ENCODE measurements at regions not wholly inside any gene's neighbourhood (a gene's known extent, or its start where the extent isn't known, plus 50 kb on each side); places are given as distances from the start of the nearest gene placed in this dataset.

- Histone ChIP-seq H3K36me3 (ENCODE audit: control insufficient read depth in 2 of 2, insufficient read depth in 2 of 2, low read length in 1 of 2) (no peaks in the 10 kb centered on the region), H3K27ac (ENCODE audit: control insufficient read depth, insufficient read depth) (no peak overlapping the region), H3K9ac (ENCODE audit: control insufficient read depth, insufficient read depth, low read length) (no peak overlapping the region), H4K20me1 (ENCODE audit: control insufficient read depth, insufficient read depth) (no peaks in the 10 kb centered on the region), H3K79me2 (ENCODE audit: control insufficient read depth, insufficient read depth, low read length) (no peaks in the 10 kb centered on the region), H3K4me2 (ENCODE audit: control insufficient read depth, insufficient read depth) (no peak overlapping the region), H3K4me3 (no peak overlapping the region), H3K4me1 (ENCODE audit: control insufficient read depth, insufficient read depth, low read length) (no peaks in the 10 kb centered on the region), H3K27me3 (replicated peaks in 1 of 2; ENCODE audit: control insufficient read depth in 2 of 2, insufficient read depth in 2 of 2, low read length in 1 of 2) (no peaks in the 10 kb centered on the region), H2AFZ (ENCODE audit: control insufficient read depth, low read depth, low read length) (no peak overlapping the region), H3K9me3 (replicated peaks; ENCODE audit: control insufficient read depth, insufficient read depth, low read length) (no peaks in the 10 kb centered on the region)
- TF ChIP-seq ZNF24 (IDR thresholded peaks at IDR 0.05) (no peak), BHLHE40 (IDR thresholded peaks at IDR 0.05; ENCODE audit: borderline replicate concordance in 1 of 2, low read depth in 2 of 2, low read length in 1 of 2) (no peak), ZNF622 (IDR thresholded peaks at IDR 0.05) (no peak), FOXK2 (IDR thresholded peaks at IDR 0.05) (no peak), SRF (IDR thresholded peaks at IDR 0.05; ENCODE audit: low read depth in 2 of 2, low read length in 2 of 2) (no peak), TAF1 (IDR thresholded peaks at IDR 0.05; ENCODE audit: borderline replicate concordance, low read depth, low read length) (no peak), HDAC2 (IDR thresholded peaks at IDR 0.05) (no peak), SMAD1 (IDR thresholded peaks at IDR 0.05; ENCODE audit: low read depth, partially characterized antibody) (no peak), SMARCA5 (IDR thresholded peaks at IDR 0.05) (no peak), NR2F1 (conservative IDR thresholded peaks at IDR 0.05) (no peak), ZZZ3 (IDR thresholded peaks at IDR 0.05; ENCODE audit: control insufficient read depth, insufficient read length, low read depth) (no peak), NFYA (IDR thresholded peaks at IDR 0.05; ENCODE audit: borderline replicate concordance, low read depth, low read length) (no peak), EZH2 (IDR thresholded peaks at IDR 0.05; ENCODE audit: borderline replicate concordance, control insufficient read depth, low read depth, low read length) (no peak), GABPA (IDR thresholded peaks at IDR 0.05; ENCODE audit: low read depth) (no peak)
- RAD21 ChIA-PET (ENCODE audit: unreplicated experiment) = interaction anchor here (0.7 kb wide), 1 partner anchor 941 kb away, joined by 3 read pairs; no protein-coding TSS in a partner anchor
- FAIRE-seq (no peak), DNase-seq (ENCODE audit: low read depth, low spot score) (no peak), ATAC-seq (no peak)
- POLR2A ChIA-PET = no interaction called here
- intact Hi-C loops (cut with micrococcal nuclease; ENCODE audit: unreplicated experiment) (no loop called here), in situ Hi-C loops (cut with MboI) (no loop called here)
- no TSS peak for BruUV-seq (replicated peaks)
- 66% methylated on average over 15 of the region's 15 CpGs for WGBS (ENCODE audit: insufficient coverage, insufficient replicate concordance, low lambda C conversion rate, missing lambda C conversion rate)
- SMC1A ChIA-PET (ENCODE audit: uncharacterized antibody, unreplicated experiment) = interaction anchor here (1.4 kb wide), 1 partner anchor 12 kb away, joined by 3 read pairs; no protein-coding TSS in a partner anchor
- CTCF ChIA-PET = no interaction called here
These were observed 122.1 kb upstream of the CD180 start for GRCh38 chr5:67318746-67319145.
